HUDEP-2 (cell line): ENCODE measurements at regions not wholly inside any gene's neighbourhood (a gene's known extent, or its start where the extent isn't known, plus 50 kb on each side); places are given as distances from the start of the nearest gene placed in this dataset.
A peak's percentile ranks its signal among the peaks of the same experiment; 100 is the strongest.
"Not testable (repeated sequence)": the region's sequence is repeated elsewhere in the genome, so short reads cannot be mapped to it uniquely, and the experiment has no call there.

ENCODE experiments used
- DNase-seq, 76 experiments: peaks; one replicate each; lab custom pipeline; 2025; ENCODE audit not compliant: unreplicated experiment in 76 of 76; lab: John Stamatoyannopoulos, UW

DNA sequence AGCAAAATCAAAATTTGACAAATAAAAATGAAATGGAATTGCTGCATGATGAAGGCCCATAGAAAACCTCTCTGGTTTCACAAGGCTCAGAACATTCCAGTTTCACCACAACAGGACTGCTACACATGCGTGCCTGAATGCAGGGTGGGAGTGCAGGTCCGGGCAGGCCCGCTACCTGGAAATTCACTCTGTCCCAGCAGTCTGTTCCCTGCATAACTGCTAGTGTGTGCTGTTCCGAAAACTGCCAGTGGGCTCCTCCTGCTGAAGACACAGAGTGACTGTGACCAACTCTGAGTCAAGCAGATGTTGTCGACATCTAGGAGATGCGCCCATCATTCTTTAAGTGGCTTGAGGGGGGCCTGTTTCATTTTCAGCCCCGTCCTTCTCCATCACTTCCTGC is 284.8 kb upstream of the MAF start:
- no peak for DNase-seq

DNA sequence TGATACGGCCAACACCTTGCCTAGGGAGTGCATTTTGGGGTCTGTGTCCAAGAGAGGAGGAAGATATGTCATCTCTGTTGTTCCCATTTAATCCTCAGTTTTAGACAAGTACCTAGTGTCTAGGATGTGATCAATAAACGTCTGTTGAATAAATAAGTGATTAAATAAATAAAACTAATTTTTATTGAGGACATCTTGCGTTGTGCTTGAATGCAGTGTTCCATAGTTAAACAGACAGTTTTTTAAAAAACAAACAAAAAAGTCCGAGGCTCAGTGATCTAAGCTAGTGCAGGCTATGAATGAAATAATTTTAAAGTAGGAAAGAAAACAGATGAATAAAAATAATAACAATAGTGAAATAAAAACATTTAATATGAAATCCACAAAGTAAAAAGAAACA is 283.0 kb upstream of the MAF start:
- DNase-seq, result no peak

DNA sequence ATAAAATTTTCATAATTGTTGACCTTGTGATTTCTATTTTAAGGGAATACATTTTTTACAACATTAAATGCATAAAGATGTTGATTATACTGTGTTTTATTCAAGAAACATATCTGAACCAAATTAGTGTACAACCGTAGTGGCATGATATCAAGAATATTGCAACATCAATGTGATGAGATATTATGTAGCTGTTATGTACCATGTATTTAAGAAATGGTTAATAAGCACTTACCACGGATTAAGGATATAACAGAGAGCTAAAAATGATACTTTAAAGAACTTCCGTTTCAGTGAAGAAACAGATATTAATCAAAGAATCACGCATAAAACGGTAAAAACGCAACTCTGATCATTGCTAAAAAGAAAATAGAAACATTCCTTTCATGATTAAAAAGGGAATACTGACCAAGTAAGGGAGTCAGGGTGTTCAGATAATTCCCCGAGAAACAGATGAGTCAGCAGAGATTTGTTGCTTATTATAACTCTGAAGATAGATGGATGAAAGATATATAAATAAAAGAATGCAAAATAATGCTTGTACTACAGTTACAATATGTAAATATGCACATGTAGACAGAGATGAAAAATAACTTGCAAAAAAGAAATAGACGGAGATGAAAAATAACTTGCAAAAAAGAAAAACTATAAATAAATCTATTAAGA is 281.9 kb upstream of the MAF start:
- no peak for DNase-seq

- not testable (repeated sequence) for DNase-seq
Measured at GRCh38 chr16:79881107-79881506, 280.6 kb upstream of the MAF start.

DNA sequence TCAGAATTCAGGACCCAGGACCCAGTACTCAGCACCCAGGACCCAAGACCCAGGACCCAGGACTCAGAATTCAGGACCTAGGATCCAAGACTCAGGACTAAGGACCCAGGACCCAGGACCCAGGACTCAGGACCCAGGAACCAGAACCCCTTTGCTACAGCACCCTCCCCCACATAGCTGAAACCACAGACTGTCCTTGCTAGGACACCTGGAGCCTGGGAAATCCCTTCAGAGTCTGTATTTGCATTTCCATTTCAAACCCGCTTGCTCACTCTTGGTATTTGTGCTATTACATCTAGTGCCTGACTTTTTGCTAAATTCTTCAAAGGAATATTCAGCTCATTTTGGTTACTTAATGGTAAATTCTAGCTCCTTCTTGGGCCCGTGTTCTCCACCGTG is 275.8 kb upstream of the MAF start:
- no peak for DNase-seq

GRCh38 chr16:79874391-79874790 is 273.9 kb upstream of the MAF start:
- no peak for DNase-seq

DNA sequence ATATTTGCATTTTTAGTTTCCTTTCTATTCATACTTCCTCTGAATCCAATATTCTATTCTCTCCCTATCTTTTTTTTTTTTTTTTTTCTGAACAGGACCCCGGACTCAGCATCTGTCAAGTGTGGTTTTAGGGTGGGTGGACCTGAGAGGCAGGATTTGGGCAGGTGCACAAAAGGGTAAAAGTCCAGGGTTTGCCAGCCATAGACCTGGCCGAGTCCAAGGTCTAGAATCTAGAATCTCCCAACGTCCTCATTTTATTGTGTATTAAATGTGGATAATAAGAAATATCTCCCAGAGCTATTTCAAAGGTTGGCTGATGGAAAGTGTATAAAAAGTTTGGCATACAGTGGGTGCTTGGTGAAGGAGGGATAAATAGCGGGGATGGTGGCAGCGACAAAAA is 273.3 kb upstream of the MAF start:
- DNase-seq, result no peak

DNA sequence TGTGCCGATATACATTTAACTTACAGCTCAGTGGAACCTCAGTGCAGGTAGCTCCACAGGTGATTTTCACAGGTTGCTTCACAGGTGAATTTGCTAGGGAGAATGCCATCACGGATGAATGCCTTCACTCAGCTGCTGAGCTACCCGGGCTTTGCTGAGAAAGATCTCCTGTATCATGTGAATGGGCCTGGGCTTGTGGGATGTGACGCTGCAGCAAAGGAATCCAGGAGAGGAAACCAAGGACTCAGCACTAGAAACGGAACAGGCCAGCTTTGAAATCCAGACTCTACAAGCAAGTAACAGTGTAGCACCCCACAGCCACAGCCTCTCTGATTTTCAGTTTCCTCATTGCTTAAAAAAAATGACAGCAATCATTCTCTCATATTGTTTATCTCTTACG is 271.4 kb upstream of the MAF start:
- no peak for DNase-seq

DNA sequence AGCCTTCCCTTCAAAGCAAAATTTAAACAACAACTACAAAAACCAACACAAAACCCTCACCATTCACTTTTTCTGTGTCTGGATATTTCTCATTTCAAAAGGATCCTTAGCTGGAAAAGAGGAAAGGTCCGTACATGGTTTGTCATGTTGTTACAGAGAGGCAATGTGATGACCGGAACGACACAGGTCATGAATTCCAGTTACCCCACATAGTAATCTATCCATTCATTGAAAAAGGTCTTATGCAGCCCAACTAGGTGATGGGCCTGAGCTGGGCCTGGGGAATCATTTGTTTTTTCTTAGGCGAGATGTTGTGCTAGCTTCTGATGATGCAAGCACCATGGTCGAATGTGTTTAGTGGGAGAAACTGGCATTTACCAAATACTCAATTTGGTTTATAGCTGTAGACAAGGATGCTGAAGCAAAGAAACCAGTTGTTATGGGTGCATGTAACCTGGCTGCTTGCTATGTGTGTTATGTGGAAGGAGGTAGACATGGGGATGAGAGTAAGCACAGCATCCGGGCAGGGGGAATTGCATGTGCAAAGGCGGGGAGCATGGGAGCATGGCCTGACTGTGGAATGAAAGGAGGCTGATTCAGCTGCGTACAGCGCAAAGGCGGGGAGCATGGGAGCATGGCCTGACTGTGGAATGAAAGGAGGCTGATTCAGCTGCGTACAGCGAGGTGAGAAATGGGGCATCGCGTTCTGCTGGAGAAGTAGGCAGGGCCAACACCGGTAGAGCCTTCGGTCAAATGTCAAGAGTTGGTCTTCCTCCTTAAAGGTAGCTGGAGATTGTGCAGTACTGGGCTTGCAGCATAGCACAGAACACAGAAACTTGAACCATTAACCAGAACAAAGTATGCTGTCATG is 269.7 kb upstream of the MAF start:
- no peak for DNase-seq

- peak in 1 of 76 experiments; percentile 3 for DNase-seq
Measured at GRCh38 chr16:79869304-79870015, 268.9 kb upstream of the MAF start.

DNA sequence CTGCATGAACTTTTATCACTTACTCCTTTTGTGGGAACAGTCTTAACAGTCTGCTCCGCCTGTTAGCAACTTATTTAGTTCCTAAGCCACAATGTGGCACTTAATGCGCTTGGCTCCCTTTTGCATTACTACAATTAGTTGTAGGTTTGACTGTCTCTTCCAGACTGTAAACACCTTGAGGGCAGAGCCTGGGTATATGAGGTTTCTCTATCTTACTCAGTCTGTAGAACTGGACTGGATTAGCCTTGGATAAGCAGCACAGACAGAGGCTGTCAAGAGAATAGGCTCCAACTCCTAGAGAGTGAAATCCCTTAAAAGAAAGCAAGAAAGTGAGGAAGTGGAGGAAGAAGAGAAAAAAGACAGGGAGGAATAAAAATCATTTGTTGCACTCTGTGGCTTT is 268.3 kb upstream of the MAF start:
- no peak for DNase-seq

DNA sequence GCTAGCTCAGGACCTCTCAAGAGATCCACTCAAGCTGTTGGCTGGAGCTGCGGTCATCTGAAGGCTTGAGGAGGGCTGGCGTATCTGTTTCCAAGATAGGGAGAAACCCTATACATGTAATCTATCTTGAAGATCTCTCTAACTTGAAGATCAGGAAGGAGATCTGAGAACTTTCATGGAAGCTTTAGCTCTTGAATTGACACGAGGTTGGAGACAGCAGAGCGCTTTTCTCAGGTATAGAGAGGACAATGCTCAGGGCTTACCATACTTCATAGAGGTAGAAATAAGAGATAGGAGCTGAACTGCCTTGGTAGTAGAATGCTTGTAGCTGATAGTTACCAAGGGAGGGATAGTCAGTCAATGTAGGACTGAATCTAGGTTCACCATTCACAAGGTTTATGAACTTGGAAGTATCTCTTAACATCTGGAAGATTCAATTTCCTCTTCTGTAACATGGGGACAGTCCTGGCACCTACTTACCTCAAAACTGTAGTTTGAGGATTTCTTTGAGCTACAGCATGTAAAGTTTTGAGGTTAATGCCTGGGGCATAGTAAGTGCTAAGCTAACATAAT is 267.0 kb upstream of the MAF start:
- DNase-seq, result no peak

GRCh38 chr16:79865918-79866317 is 265.4 kb upstream of the MAF start:
- no peak for DNase-seq

- DNase-seq, result no peak
Measured at GRCh38 chr16:79864781-79865391, 264.3 kb upstream of the MAF start.

DNA sequence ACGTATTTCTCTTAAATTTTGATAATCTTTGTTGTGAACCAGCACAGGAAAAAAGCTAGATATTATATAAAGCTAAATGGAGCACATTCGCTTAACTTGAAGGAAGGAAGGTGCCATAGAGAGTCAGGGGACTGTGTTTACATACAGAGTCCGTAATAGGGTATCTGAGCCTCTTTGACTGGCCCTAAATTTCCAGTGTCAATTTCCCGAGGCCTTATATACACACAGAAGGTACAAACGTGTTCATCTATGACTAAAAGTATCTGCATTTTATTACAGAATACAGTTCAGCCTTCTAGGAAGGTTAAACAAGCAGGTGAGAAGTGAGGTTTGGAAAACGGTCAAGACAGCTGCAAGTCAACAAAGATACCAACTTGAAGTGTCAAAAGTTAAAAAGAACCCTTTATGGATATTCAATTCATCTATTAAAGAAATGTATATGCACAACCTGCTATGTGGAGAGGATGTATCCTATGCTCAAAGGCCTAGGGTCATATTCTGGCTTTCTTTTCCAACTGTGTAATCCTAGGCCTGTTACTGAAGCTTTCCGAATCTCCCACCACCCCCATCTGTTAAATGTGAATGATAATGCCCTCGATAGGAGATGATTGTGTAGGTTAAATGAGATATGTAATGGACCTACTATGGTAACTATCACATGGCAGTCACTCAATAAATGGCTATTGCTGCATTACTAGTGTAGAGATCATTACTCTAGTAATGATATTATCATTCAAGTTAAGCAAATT is 263.7 kb upstream of the MAF start:
- DNase-seq, result no peak

DNA sequence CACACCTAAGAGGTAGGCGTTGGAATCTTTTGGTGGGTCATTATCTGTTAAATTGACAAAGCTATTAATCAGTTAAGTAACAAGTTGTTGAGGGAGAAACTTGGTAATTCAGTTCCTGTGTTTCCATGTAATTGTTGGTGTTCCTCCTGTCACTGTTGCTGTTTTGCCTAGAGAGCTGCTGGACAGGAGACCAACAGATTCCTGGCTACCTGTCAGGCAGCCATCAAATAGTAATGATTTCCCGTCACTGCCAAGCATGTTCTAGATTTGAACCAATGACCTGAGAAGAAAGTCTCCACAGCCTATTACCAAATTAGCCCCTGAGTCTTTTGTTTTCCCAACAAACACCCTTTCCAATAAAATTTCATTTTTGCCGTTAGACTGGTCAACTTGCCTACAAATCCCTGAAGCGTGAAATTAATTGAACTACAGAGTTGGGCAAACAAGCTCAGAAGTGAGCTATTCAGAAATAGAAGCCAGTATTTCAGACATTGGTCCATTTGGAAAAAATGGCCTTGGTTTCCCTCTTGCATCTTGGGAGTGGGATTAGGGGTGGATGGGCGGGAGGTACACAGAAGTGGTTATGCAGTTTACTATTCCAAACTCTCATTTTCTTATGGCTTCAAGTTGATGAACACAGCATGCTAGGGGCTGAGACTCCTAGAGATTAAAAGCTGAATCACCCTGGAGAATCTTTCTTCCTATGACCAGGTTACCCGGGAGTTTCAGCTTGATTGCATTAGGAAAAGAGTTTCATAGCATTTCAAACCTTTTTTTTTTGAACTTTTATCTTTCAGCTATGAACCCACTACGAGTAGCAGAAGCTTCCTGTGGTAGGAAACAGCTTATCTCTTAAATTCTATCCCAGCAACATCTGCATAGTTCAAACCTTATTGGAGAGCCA is 262.8 kb upstream of the MAF start:
- DNase-seq, result no peak

GRCh38 chr16:79862601-79863000 is 262.1 kb upstream of the MAF start:
- DNase-seq, result no peak

DNA sequence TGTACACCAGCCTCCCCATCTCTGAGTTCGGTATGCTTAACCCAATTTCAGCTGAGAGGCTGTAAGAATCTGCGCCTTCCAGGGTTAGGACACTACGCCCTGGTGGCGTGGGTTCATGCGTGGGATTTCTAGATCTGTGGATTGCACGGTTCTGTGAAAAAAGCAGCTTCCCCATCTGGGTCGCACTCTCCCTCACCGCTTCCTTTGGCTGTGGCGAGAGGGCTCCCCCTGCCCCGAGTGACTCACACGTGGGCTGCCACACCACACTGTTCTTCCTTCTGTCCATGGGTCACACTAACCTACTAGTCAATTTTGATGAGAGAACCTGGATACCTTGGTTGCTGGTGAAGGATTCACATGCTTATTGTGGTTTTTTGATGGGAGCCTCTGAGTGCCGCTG is 256.0 kb upstream of the MAF start:
- DNase-seq, result no peak

DNA sequence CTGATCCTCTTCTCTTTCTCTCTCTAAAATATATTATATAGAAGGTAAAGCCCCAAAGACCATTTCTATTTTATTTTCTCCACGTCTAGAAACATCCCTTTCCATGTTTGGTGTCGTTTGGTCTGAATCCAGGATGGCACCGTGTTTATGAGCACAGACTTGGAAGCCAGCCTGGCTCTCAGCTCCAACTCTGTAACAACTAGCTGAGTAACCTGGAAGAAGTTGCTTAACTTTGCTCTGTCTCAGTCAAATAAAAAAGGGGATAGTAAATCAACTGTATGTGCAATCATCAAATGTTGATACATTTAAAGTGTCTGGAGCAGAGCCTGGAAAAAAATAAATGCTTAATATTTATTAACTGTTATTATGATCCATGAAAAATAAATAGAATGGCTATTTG is 249.8 kb upstream of the MAF start:
- DNase-seq, result no peak
